ENCODE measurements at regions not wholly inside any gene's neighbourhood (a gene's known extent, or its start where the extent isn't known, plus 50 kb on each side); places are given as distances from the start of the nearest gene placed in this dataset.

GRCh38 chr16:86092586-86093480 lies 193.9 kb downstream of the IRF8 start:
- DNase-seq (ENCODE audit: low spot score): no peak

GRCh38 chr16:86093801-86094750 lies 195.1 kb downstream of the IRF8 start:
- DNase-seq (ENCODE audit: low spot score): no peak

DNA sequence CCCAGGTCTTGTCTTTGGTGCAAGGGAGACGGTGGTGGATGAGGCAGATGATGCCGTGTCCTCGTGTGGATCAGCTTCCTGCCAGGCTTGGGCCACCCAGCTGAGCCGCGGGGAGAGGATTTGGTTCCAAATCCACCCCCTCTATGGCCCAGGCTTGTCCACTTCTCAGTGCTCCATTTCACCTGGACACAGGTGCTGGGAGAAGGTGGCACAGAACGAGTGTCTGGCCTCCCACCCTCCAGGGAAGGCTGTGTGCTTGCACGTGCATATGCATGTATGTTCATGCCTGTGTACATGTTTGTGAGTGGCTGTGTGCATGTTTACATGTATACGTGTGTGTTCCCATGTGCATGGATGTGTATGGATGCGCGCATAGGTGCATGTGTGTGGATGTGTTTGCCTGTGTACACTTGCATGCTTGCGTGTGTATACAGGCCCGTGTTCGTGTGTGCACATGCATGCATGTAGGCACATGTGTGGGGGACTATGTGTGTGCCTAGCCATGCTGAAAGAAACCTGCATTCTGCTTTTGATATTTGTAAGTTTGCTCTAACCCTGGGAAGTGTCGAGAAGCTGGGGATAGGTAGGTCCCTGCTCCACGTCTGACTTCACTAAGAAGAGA lies 196.3 kb downstream of the IRF8 start:
- DNase-seq (ENCODE audit: low spot score): no peak

DNA sequence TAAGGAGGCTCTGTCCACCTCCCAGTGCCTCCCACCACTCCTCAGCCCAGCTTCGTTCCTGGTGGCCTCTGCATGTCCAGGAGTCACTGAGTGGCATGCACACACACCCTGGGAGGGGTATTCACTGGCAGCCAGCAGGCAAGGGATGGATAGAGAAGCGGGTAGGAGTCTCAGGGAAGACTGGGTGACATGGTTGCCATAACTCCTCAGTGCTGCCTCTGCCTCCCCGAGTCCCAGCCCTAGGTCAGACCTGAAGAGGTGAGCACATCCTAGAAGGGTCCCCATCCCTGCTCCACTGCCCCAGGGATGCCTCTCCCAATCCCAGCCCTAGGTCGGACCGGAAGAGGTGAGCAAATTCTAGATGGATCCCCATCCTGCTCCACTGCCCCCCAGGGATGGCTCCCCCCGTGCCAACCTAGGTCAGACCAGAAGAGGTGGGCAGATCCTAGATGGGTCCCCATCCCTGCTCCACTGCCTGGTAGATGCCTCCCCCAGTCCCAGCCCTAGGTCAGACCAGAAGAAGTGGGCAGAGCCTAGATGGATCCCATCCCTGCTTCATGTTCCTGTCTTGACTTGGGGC lies 197.0 kb downstream of the IRF8 start:
- DNase-seq (ENCODE audit: low spot score): no peak

GRCh38 chr16:86096850-86097249 lies 197.9 kb downstream of the IRF8 start:
- no peak for DNase-seq (ENCODE audit: low spot score)

- DNase-seq (ENCODE audit: low spot score): no peak
These were observed 200.4 kb downstream of the IRF8 start for GRCh38 chr16:86099326-86099725.

- no peak for DNase-seq (ENCODE audit: low spot score)
These were observed 201.5 kb downstream of the IRF8 start for GRCh38 chr16:86100205-86101136.

DNA sequence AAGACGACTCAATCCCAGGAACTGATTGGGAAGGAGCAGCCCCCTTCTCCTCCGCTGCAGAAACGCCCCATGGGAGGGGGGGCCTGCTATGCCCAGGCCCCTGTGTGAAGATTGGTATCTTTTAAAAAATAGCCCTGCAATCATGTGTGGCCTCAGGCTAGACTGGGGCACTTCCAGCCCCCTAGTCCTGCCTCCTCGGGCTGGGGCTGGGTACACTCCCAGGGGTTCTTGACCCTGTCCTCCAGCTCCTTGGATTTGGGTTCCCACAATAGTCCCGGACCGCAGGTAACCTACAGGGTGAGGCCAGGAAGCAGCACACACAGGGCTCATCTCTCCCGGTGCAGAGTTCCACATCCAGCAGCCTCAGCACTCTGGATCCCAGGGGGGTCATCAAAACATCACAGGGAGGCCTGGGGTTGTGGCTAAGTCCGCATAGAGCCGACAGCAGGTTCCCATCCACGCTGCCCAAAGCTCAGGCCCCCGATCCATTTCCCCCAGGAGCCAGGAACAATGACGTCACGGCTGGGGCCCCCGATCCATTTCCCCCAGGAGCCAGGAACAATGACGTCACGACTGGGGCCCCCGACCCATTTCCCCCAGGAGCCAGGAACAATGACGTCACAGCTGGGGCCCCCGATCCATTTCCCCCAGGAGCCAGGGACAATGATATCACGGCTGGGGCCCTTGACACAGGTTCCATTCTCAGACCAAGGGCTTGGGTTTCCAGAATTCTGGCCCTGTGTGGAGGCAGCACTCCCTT lies 202.4 kb downstream of the IRF8 start:
- no peak for DNase-seq (ENCODE audit: low spot score)

DNA sequence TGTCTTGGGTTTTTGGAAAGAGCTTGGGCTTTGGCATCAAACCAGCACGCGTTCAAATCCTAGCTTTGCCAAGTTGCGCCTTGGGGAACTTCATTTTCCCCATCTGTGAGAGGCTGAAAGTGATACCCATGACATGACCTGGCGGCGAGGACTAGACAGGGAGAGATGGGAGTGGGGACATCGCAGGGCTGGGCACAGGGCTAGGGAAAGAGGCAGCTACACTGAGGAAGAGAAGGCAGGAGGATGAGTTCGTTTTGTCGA lies 202.9 kb downstream of the IRF8 start:
- DNase-seq (ENCODE audit: low spot score): no peak

DNA sequence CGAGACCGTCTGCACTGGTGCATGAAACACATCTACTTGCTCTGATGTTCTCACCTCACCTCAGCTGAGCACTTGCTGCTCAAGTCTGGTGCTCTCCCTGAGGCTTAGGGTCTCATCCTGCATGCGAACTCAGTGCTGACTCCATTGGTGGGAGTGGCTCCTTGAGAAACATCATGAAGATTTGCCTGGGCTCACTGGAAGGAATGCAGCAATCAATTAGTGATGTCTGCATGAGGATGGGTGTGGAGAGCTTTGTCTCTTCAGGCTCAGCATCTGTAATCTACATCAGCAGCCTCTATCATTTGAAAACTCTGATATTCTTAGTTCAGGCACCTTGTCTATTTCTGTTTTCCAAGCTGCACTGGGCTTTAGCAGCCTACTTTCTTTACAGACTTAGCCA lies 204.4 kb downstream of the IRF8 start:
- DNase-seq (ENCODE audit: low spot score): no peak

GRCh38 chr16:86104537-86105048 lies 205.6 kb downstream of the IRF8 start:
- no peak for DNase-seq (ENCODE audit: low spot score)

- no peak for DNase-seq (ENCODE audit: low spot score)
These were observed 208.4 kb downstream of the IRF8 start for GRCh38 chr16:86107215-86107825.

DNA sequence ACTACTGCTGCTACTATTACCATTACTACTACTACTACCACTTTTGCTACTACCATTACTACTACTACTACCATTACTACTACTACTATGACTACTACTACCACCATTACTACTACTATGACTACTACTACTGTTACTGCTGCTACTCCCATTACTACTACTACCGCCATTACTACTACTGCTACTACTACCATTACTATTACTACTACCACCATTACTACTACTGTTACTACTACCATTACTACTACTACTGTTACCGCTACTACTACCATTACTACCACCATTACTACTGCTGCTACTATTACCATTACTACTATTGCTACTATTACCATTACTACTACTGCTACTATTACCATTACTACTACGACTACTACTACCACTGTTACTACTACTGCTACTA lies 209.1 kb downstream of the IRF8 start:
- no peak for DNase-seq (ENCODE audit: low spot score)

GRCh38 chr16:86110134-86110533 lies 211.2 kb downstream of the IRF8 start:
- no peak for DNase-seq (ENCODE audit: low spot score)

GRCh38 chr16:86110726-86111125 lies 211.8 kb downstream of the IRF8 start:
- DNase-seq (ENCODE audit: low spot score): no peak

- DNase-seq (ENCODE audit: low spot score): no peak
These were observed 213.2 kb downstream of the IRF8 start for GRCh38 chr16:86112178-86112577.

- DNase-seq (ENCODE audit: low spot score): no peak
These were observed 218.3 kb downstream of the IRF8 start for GRCh38 chr16:86117235-86117634.

GRCh38 chr16:86117756-86118155 lies 218.8 kb downstream of the IRF8 start:
- DNase-seq (ENCODE audit: low spot score): no peak

DNA sequence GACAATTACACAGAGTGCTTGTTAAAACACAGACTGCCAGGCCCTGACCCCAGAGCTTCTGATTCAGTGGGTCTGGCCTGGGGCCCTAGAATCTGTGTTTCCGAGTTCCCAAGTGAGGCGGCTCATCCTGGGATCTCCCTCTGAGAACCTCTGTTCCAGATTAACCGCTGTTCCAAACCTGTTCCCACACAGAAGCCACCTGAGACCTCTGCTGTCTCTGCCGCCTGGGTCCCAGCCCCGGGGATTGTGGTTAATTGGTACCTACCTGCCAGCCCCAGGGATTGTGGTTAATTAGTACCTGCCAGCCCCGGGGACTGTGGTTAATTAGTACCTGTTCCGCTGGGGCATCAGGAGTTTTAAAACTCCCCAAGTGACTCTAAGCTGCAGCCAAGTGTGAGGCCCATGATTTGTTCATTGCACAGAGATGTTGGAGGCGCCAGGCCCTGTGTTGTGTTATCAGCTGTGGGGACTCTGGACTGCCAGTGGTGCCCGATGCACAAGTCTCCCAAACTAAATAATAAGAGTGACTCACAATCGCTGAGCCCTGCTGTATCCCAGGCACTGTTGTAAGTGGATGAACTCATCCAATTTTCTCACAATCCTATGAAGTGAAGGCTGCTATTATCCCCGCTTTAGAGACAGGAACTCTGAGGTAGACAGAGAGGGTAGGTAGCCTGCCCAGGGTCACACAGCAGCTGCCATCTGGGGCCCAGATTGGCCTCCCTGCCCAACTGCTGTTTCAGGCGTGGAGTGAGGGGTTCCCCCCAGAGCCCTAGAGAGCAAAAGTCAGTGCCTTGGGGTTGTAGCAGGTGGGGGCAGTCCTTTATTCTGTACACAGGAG lies 219.7 kb downstream of the IRF8 start:
- DNase-seq (ENCODE audit: low spot score): no peak
